ENCODE measurements at regions not wholly inside any gene's neighbourhood (a gene's known extent, or its start where the extent isn't known, plus 50 kb on each side); places are given as distances from the start of the nearest gene placed in this dataset.
"Not testable (repeated sequence)": the region's sequence is repeated elsewhere in the genome, so short reads cannot be mapped to it uniquely, and the experiment has no call there.

DNA sequence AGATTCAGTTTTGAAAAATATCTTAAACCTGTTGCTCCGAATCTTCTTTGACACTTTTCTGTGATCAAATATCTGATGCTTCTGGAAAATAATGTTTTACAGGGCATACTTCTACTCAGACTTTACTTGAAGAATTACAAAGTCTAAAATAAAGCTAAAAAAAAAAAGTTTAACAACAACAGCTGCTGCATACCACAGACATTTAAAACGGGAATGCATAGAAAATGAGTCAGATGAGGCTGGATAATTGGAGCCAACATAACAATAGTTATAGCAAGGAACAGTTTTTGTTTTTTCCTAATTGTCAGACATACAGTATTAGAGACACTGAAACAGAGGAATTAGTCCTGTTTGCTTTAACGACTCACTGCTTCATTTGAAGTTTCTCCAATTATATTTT, 1090.2 kb downstream of the SUCLG1 start:
- Histone ChIP-seq H3K79me2 (no peaks in the 10 kb centered on the region), H4K20me1 (ENCODE audit: insufficient read depth, poor library complexity, severe bottlenecking) (no peaks in the 10 kb centered on the region), H3K36me3 (replicated peaks; ENCODE audit: insufficient read depth, low read depth) (no peaks in the 10 kb centered on the region), H3K27me3 (no peaks in the 10 kb centered on the region), H3K4me1 (ENCODE audit: insufficient read depth) (no peaks in the 10 kb centered on the region), H3K9me3 (ENCODE audit: low read depth) (no peaks in the 10 kb centered on the region), H3K4me3 (no peak overlapping the region), H2AFZ (no peak overlapping the region), H3K4me2 (no peak overlapping the region), H3K27ac (no peak overlapping the region), H3K9me2 (replicated peaks; ENCODE audit: insufficient read depth) (no peaks in the 10 kb centered on the region)
- WGBS (ENCODE audit: low lambda C conversion rate, missing lambda C conversion rate), result 81% methylated on average over 3 of the region's 3 CpGs
- no peak for DNase-seq (ENCODE audit: low spot score)
- no peak for TF ChIP-seq EZH2phosphoT487 (IDR thresholded peaks at IDR 0.05; ENCODE audit: low read depth, severe bottlenecking, unreplicated experiment)
- TF ChIP-seq, protein P1, sequence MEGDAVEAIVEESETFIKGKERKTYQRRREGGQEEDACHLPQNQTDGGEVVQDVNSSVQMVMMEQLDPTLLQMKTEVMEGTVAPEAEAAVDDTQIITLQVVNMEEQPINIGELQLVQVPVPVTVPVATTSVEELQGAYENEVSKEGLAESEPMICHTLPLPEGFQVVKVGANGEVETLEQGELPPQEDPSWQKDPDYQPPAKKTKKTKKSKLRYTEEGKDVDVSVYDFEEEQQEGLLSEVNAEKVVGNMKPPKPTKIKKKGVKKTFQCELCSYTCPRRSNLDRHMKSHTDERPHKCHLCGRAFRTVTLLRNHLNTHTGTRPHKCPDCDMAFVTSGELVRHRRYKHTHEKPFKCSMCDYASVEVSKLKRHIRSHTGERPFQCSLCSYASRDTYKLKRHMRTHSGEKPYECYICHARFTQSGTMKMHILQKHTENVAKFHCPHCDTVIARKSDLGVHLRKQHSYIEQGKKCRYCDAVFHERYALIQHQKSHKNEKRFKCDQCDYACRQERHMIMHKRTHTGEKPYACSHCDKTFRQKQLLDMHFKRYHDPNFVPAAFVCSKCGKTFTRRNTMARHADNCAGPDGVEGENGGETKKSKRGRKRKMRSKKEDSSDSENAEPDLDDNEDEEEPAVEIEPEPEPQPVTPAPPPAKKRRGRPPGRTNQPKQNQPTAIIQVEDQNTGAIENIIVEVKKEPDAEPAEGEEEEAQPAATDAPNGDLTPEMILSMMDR (IDR thresholded peaks at IDR 0.05; ENCODE audit: poor library complexity), result no peak
- no peak for TF ChIP-seq EZH2 (IDR thresholded peaks at IDR 0.05; ENCODE audit: borderline replicate concordance)

DNA sequence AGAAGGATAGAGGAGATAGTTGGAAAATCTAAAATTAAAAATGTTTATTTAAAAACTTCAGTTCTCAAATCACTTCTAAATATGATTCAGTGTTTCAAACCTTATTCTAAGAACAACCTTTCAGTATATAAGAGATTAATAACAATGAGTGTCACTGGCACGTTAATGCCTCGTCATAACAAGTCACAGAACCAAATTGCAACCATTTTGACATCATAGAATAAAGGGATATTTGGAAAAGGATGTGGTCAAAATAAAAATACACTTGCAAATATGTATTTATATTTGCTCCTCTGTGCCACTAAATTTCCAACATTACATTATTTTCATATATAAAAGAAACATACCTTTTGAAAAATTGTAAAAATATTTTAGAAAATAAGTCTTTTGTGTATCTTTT, 1090.6 kb downstream of the SUCLG1 start:
- no peaks in the 10 kb centered on the region for H3K9me3 ChIP-seq (ENCODE audit: low read depth)
- H2AFZ ChIP-seq, result no peak overlapping the region
- no peak overlapping the region for H3K27ac ChIP-seq
- no peaks in the 10 kb centered on the region for H3K4me1 ChIP-seq (ENCODE audit: insufficient read depth)
- no peaks in the 10 kb centered on the region for H3K79me2 ChIP-seq
- H3K27me3 ChIP-seq, result no peaks in the 10 kb centered on the region
- TF ChIP-seq, protein P1 (IDR thresholded peaks at IDR 0.05; ENCODE audit: poor library complexity), result no peak
- TF ChIP-seq EZH2phosphoT487 (IDR thresholded peaks at IDR 0.05; ENCODE audit: low read depth, severe bottlenecking, unreplicated experiment) (no peak), EZH2 (IDR thresholded peaks at IDR 0.05; ENCODE audit: borderline replicate concordance) (no peak)
- no peak for DNase-seq (ENCODE audit: low spot score)
- no peaks in the 10 kb centered on the region for H3K9me2 ChIP-seq (replicated peaks; ENCODE audit: insufficient read depth)
- 85% methylated on average over 2 of the region's 2 CpGs for WGBS (ENCODE audit: low lambda C conversion rate, missing lambda C conversion rate)
- H3K4me3 ChIP-seq, result no peak overlapping the region
- no peaks in the 10 kb centered on the region for H3K36me3 ChIP-seq (replicated peaks; ENCODE audit: insufficient read depth, low read depth)
- no peaks in the 10 kb centered on the region for H4K20me1 ChIP-seq (ENCODE audit: insufficient read depth, poor library complexity, severe bottlenecking)
- no peak overlapping the region for H3K4me2 ChIP-seq

DNA sequence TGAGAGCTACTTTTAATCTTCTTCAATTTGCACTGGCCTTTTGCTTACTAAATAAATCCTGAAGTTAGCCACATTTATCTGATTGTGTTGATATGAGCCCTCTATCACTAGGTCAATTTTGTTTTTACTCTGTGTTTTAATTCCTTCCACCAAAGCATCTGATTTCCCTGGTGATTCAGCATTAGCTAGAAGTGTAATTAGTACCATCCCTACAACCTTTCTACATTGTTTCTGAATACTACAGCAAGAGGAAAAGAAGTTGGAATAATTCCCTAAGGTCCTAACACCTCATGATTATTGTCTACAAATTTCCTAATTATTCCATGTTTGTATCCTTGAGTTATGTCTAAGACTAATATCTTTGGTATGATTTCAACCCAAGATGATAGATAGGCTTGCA, 1093.6 kb downstream of the SUCLG1 start:
- Histone ChIP-seq H3K4me2 (no peak overlapping the region), H3K9me2 (replicated peaks; ENCODE audit: insufficient read depth) (no peaks in the 10 kb centered on the region), H3K36me3 (replicated peaks; ENCODE audit: insufficient read depth, low read depth) (no peaks in the 10 kb centered on the region), H2AFZ (no peak overlapping the region), H3K27me3 (no peaks in the 10 kb centered on the region), H3K4me1 (ENCODE audit: insufficient read depth) (no peaks in the 10 kb centered on the region), H3K9me3 (ENCODE audit: low read depth) (no peaks in the 10 kb centered on the region), H3K27ac (no peak overlapping the region), H4K20me1 (ENCODE audit: insufficient read depth, poor library complexity, severe bottlenecking) (no peaks in the 10 kb centered on the region), H3K4me3 (no peak overlapping the region), H3K79me2 (no peaks in the 10 kb centered on the region)
- DNase-seq (ENCODE audit: low spot score), result no peak
- TF ChIP-seq, protein P1 (IDR thresholded peaks at IDR 0.05; ENCODE audit: poor library complexity), result no peak
- no peak for TF ChIP-seq EZH2 (IDR thresholded peaks at IDR 0.05; ENCODE audit: borderline replicate concordance)
- TF ChIP-seq EZH2phosphoT487 (IDR thresholded peaks at IDR 0.05; ENCODE audit: low read depth, severe bottlenecking, unreplicated experiment), result no peak

DNA sequence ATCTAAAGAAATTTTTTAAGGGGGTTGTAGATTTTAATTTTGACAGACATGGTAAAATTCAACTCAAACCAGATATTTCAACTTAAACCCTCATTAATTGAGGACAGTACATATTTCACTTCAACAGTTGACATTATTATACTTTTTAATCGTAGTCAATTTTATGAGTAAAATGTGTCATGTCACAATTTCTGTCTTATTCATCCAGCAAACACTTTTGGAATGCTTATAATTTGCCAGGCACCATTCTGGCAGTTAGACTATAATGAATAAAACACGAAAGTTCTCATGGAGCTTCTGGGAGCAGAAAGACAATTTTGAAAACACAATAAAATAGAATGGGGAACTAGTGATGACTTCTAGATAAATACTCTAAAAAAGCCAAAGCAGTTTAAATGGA, 1094.8 kb downstream of the SUCLG1 start:
- H3K27ac ChIP-seq, result no peak overlapping the region
- H2AFZ ChIP-seq, result no peak overlapping the region
- no peaks in the 10 kb centered on the region for H3K27me3 ChIP-seq
- TF ChIP-seq EZH2 (IDR thresholded peaks at IDR 0.05; ENCODE audit: borderline replicate concordance), result no peak
- TF ChIP-seq EZH2phosphoT487 (IDR thresholded peaks at IDR 0.05; ENCODE audit: low read depth, severe bottlenecking, unreplicated experiment), result no peak
- TF ChIP-seq, protein P1 (IDR thresholded peaks at IDR 0.05; ENCODE audit: poor library complexity), result no peak
- H3K36me3 ChIP-seq (replicated peaks; ENCODE audit: insufficient read depth, low read depth), result no peaks in the 10 kb centered on the region
- no peak overlapping the region for H3K4me2 ChIP-seq
- H3K4me1 ChIP-seq (ENCODE audit: insufficient read depth), result no peaks in the 10 kb centered on the region
- H3K79me2 ChIP-seq, result no peaks in the 10 kb centered on the region
- H3K4me3 ChIP-seq, result no peak overlapping the region
- H3K9me3 ChIP-seq (ENCODE audit: low read depth), result no peaks in the 10 kb centered on the region
- H3K9me2 ChIP-seq (replicated peaks; ENCODE audit: insufficient read depth), result no peaks in the 10 kb centered on the region
- no peak for DNase-seq (ENCODE audit: low spot score)
- no peaks in the 10 kb centered on the region for H4K20me1 ChIP-seq (ENCODE audit: insufficient read depth, poor library complexity, severe bottlenecking)
- 83% methylated on average over 2 of the region's 2 CpGs for WGBS (ENCODE audit: low lambda C conversion rate, missing lambda C conversion rate)

- not testable (repeated sequence) for H3K9me3 ChIP-seq (ENCODE audit: low read depth); H2AFZ ChIP-seq; H3K27ac ChIP-seq; DNase-seq (ENCODE audit: low spot score); H3K36me3 ChIP-seq (replicated peaks; ENCODE audit: insufficient read depth, low read depth); H3K9me2 ChIP-seq (replicated peaks; ENCODE audit: insufficient read depth); H3K79me2 ChIP-seq; H3K4me3 ChIP-seq; H3K27me3 ChIP-seq; H3K4me2 ChIP-seq; H3K4me1 ChIP-seq (ENCODE audit: insufficient read depth); H4K20me1 ChIP-seq (ENCODE audit: insufficient read depth, poor library complexity, severe bottlenecking)
Measured at GRCh38 chr2:83363138-83363537, 1095.9 kb downstream of the SUCLG1 start.
